MM.1S (cell line): ENCODE measurements at regions not wholly inside any gene's neighbourhood (a gene's known extent, or its start where the extent isn't known, plus 50 kb on each side); places are given as distances from the start of the nearest gene placed in this dataset.

Experiments
- CTCF ChIP-seq: fragments of 300-600 bp; sonication (generic); IDR thresholded peaks from 2 replicates; pipeline ENCODE4 v1.5.1; 2016; ENCODE audit warnings: antibody characterized with exemption, low read length, mixed read lengths
- EZH2 ChIP-seq: fragments of 300-600 bp; sonication (generic); optimal IDR thresholded peaks from 2 replicates; pipeline ENCODE3; 2017; ENCODE audit warnings: low read depth, mild to moderate bottlenecking, antibody characterized with exemption, low read length, mixed read lengths

GRCh38 chr7:136122026-136122425, 144.9 kb upstream of the MTPN start:
- TF ChIP-seq CTCF (no peak), EZH2 (no peak)
